HFFc6 (cell line): ENCODE measurements at regions not wholly inside any gene's neighbourhood (a gene's known extent, or its start where the extent isn't known, plus 50 kb on each side); places are given as distances from the start of the nearest gene placed in this dataset.

Source experiments
- DNase-seq: peaks from one replicate; pipeline ENCODE4 v3.0.0-alpha.2; 2018
- H3K27ac Mint-ChIP-seq: 2 replicates; pipeline ENCODE4 v1.8.0; 2020; ENCODE audit warnings: mild to moderate bottlenecking, mixed read lengths
- H3K27me3 Mint-ChIP-seq: 2 replicates; pipeline ENCODE4 v1.8.0; 2021; ENCODE audit warnings: mild to moderate bottlenecking, moderate library complexity, mixed read lengths; ENCODE audit not compliant: insufficient read depth
- H3K36me3 Mint-ChIP-seq: 2 replicates; pipeline ENCODE4 v1.8.0; 2021; ENCODE audit warnings: low read depth, mixed read lengths
- H3K4me1 Mint-ChIP-seq: 2 replicates; pipeline ENCODE4 v1.8.0; 2020; ENCODE audit warnings: low read depth, mixed read lengths
- H3K4me3 Mint-ChIP-seq: 2 replicates; pipeline ENCODE4 v1.8.0; 2020; ENCODE audit warnings: mild to moderate bottlenecking, moderate library complexity, mixed read lengths
- H3K9me3 Mint-ChIP-seq: 2 replicates; pipeline ENCODE4 v1.8.0; 2020; ENCODE audit warnings: mild to moderate bottlenecking, mixed read lengths
- CTCF ChIP-seq: fragments of 200-600 bp; sonication (generic); IDR thresholded peaks from 2 replicates; pipeline ENCODE4 v1.5.0; 2021; ENCODE audit warnings: antibody characterized with exemption, mild to moderate bottlenecking

- Mint-ChIP-seq H3K27ac (no peak overlapping the region), H3K36me3 (no peaks in the 10 kb centered on the region), H3K4me1 (peaks cover 42% of the 10 kb centered on the region), H3K4me3 (no peak overlapping the region), H3K9me3 (no peaks in the 10 kb centered on the region), H3K27me3 (no peaks in the 10 kb centered on the region)
- TF ChIP-seq CTCF: no peak
- no peak for DNase-seq
These were observed 163.2 kb upstream of the KLF7 start for GRCh38 chr2:207328944-207329386.

- peak; percentile 89 for DNase-seq
- TF ChIP-seq CTCF: no peak
- Mint-ChIP-seq H3K27me3 (peaks cover 2% of the 10 kb centered on the region; the same call in 1 of the 2 replicates), H3K9me3 (no peaks in the 10 kb centered on the region), H3K27ac (peak overlapping the region; percentile 91), H3K4me1 (peaks cover 59% of the 10 kb centered on the region), H3K4me3 (peak overlapping the region; percentile 41; the same call in 1 of the 2 replicates), H3K36me3 (no peaks in the 10 kb centered on the region)
These were observed 165.2 kb upstream of the KLF7 start for GRCh38 chr2:207330912-207331311.

GRCh38 chr2:207331674-207332073, 165.9 kb upstream of the KLF7 start:
- no peak overlapping the region for H3K27ac Mint-ChIP-seq
- H3K4me3 Mint-ChIP-seq: no peak overlapping the region
- no peaks in the 10 kb centered on the region for H3K9me3 Mint-ChIP-seq
- no peak for TF ChIP-seq CTCF
- no peak for DNase-seq
- no peaks in the 10 kb centered on the region for H3K36me3 Mint-ChIP-seq
- peaks cover 62% of the 10 kb centered on the region for H3K4me1 Mint-ChIP-seq
- peaks cover 2% of the 10 kb centered on the region; the same call in 1 of the 2 replicates for H3K27me3 Mint-ChIP-seq

- Mint-ChIP-seq H3K4me1 (peaks cover 72% of the 10 kb centered on the region), H3K36me3 (no peaks in the 10 kb centered on the region), H3K4me3 (no peak overlapping the region), H3K9me3 (no peaks in the 10 kb centered on the region), H3K27me3 (peaks cover 2% of the 10 kb centered on the region; the same call in 1 of the 2 replicates), H3K27ac (no peak overlapping the region)
- no peak for DNase-seq
- TF ChIP-seq CTCF: no peak
These were observed 166.9 kb upstream of the KLF7 start for GRCh38 chr2:207332480-207333212.

GRCh38 chr2:207333599-207334300, 168.0 kb upstream of the KLF7 start:
- H3K27ac Mint-ChIP-seq: peak overlapping the region; percentile 97
- no peak for TF ChIP-seq CTCF
- H3K9me3 Mint-ChIP-seq: no peaks in the 10 kb centered on the region
- no peaks in the 10 kb centered on the region for H3K36me3 Mint-ChIP-seq
- peak overlapping the region; percentile 86 for H3K4me3 Mint-ChIP-seq
- peaks cover 2% of the 10 kb centered on the region; the same call in 1 of the 2 replicates for H3K27me3 Mint-ChIP-seq
- peaks cover 77% of the 10 kb centered on the region for H3K4me1 Mint-ChIP-seq
- DNase-seq: peak; percentile 23
